BJ (cell line): ENCODE measurements at regions not wholly inside any gene's neighbourhood (a gene's known extent, or its start where the extent isn't known, plus 50 kb on each side); places are given as distances from the start of the nearest gene placed in this dataset.

Experiments
- CTCF ChIA-PET: fragments of 350-600 bp; formaldehyde crosslinking; extraction: SDS; loops from one replicate; lab custom pipeline; 2021; ENCODE audit warnings: antibody characterized with exemption, inconsistent platforms; lab: Yijun Ruan, JAX
- POLR2A ChIA-PET: fragments of 300-600 bp; sonication (Branson Sonifier 250); formaldehyde crosslinking; extraction: SDS; loops from one replicate; lab custom pipeline; 2021; ENCODE audit warnings: antibody characterized with exemption; lab: Charles Lee
- DNase-seq: peaks from one replicate; pipeline ENCODE4 v3.0.0-alpha.2; 2011; ENCODE audit warnings: low read depth
- H3K27me3 ChIP-seq: 2 replicates; pipeline ENCODE4 v1.6.0; 2011; ENCODE audit warnings: low read length; ENCODE audit not compliant: control insufficient read depth, insufficient read depth
- H3K36me3 ChIP-seq: 2 replicates; pipeline ENCODE4 v1.5.1; 2011; ENCODE audit warnings: low read length; ENCODE audit not compliant: control insufficient read depth, insufficient read depth
- H3K4me3 ChIP-seq: 2 replicates; pipeline ENCODE4 v1.5.1; 2011; ENCODE audit warnings: low read depth, mild to moderate bottlenecking, control low read depth, low read length
- CTCF ChIP-seq: IDR thresholded peaks from 2 replicates; pipeline ENCODE4 v1.5.1; 2011; ENCODE audit warnings: low read depth, mild to moderate bottlenecking, control low read depth, inconsistent platforms, low read length, moderate library complexity; ENCODE audit not compliant: insufficient read depth

DNA sequence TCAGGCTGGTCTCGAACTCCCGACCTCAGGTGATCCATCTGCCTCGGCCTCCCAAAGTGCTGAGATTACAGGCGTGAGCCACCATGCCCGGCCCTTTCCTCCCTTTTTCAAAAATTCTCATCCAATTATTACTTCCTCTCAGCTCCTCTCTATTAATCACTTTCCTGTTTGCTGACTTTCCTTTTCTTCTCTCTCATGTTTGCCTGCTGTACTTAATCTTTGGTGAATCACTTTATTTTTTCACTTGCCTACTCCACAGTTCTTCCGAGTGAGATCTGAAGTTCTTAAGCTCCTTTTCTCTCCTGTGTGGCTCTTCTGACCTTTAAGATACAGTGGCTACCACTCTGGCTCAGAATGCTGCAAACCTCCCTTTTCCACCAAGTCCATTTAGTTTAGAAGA, 126.3 kb upstream of the SERTAD2 start:
- H3K36me3 ChIP-seq: no peaks in the 10 kb centered on the region
- H3K4me3 ChIP-seq: no peak overlapping the region
- no peak for DNase-seq
- ChIA-PET POLR2A (no interaction called here), CTCF (interaction anchor here (0.7 to 2.1 kb wide), 3 partner anchors 10 to 87 kb away, joined by 3 to 6 read pairs (median 3); no protein-coding TSS in a partner anchor)
- TF ChIP-seq CTCF: no peak
- no peaks in the 10 kb centered on the region for H3K27me3 ChIP-seq

DNA sequence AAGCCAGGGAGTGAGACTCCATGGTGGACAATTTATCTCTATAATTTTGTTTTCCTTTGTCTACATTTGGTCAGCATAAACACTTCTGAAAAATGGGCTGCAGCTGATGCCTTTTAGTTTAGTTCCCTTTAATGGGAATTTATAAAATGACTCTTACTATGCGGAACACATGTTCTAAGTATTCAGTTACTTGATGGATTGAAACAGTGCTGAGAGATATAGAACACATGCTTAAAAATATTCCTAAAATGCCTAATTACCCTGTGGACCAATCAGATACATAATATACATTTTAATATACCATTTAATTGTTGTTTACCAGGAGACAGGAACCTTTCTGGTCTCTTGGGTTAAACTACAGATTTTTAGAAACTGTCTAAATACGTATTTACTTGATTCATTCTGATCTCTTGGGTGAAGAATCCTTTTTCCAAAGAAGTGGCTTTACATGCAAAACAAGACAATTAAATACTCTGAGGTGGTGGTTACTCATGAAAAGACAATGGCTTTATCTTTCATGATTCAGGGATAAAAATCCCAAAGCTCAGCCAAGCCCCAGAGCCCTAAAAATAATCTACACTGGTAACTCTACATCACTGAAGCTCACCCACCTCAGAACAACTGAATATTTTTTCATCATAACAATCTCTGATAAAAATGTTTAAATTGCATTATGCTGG, 128.1 kb upstream of the SERTAD2 start:
- no peaks in the 10 kb centered on the region for H3K36me3 ChIP-seq
- ChIA-PET CTCF (interaction anchor here (0.9 to 1.7 kb wide), 3 partner anchors 10 to 136 kb away, joined by 3 to 5 read pairs (median 4); no protein-coding TSS in a partner anchor), POLR2A (no interaction called here)
- DNase-seq: no peak
- no peaks in the 10 kb centered on the region for H3K27me3 ChIP-seq
- TF ChIP-seq CTCF: no peak
- no peak overlapping the region for H3K4me3 ChIP-seq

DNA sequence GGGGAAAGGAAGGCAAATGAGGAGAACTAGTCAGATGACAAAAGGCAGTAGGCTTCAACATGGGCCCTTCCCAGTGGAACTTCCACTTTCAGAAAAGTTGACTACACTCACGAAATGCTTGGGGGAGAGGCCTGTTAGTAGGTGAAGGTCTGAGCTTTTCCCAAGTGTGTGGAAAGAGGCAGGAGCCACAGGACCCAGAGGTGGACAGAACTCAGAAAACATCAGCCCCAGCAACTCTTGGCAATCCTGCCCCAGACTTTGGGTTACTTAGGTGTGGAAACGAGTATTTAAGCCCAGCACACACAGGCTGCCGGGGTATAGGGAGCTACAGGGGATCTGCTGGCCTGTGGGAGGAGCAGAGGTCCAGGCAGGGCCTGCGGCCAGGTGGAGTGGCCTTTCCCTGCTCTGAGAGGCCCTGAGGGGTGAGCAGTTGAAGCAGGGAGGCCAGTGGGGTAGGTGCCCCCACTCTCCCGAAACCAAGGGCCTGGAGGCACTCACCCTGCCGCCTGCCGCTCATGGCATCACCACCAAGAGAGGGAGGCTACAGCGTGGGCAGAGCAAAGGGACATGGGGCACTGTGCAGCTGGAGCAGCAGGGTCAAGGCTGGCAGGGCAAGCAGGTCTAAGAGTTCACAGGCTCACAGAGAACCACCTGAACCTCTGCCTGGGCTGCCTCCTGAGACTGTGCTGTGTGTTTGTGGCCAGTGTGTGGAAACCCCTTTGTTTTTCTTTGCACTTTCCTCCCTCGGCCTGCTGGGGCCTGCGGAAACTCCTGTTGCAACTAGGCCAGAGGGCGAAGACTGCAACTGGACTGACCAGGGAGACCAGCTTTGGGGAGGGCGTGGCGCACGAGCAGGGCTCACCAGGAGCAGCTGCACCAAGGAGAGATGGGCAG, 130.7 kb upstream of the SERTAD2 start:
- H3K4me3 ChIP-seq: no peak overlapping the region
- ChIA-PET POLR2A (no interaction called here), CTCF (no interaction called here)
- no peak for TF ChIP-seq CTCF
- DNase-seq: no peak
- H3K36me3 ChIP-seq: no peaks in the 10 kb centered on the region
- no peaks in the 10 kb centered on the region for H3K27me3 ChIP-seq

- H3K36me3 ChIP-seq: no peaks in the 10 kb centered on the region
- H3K27me3 ChIP-seq: no peaks in the 10 kb centered on the region
- no peak overlapping the region for H3K4me3 ChIP-seq
- DNase-seq: no peak
- TF ChIP-seq CTCF: no peak
- POLR2A ChIA-PET: no interaction called here
- CTCF ChIA-PET: no interaction called here
Measured at GRCh38 chr2:64785245-64785644, 131.5 kb upstream of the SERTAD2 start.

DNA sequence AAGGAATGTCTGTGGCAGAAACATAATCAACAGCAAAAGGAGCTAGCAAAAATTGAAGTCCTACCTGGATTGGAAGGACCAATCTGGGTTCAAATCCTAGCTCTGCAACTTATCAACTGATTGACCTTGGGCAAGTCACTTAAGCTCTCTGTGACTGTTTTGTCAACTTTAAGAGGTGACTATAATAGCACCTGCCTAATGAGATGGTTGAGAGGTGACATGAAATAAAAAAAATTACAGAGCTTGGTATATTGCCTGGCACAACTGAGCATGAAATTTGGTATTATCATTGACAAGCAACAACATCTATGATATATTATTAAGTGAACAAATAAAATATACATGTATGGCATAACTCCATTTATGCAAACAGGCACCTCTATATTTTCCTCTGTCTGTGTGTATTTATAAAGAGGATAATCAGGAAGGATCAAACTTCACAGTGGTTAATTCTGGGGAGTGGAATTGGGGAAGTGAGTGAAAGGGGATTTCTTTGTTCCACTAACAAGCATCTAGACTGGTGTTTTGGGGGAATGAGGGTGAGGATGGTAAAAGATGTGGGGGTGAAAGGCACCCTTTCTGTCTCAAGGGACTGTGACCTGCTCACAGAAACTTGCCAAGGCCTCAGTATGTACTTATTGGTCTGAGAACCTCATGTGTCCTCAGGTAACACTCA, 132.8 kb upstream of the SERTAD2 start:
- no peak for TF ChIP-seq CTCF
- no peak overlapping the region for H3K4me3 ChIP-seq
- CTCF ChIA-PET: no interaction called here
- H3K27me3 ChIP-seq: no peaks in the 10 kb centered on the region
- H3K36me3 ChIP-seq: no peaks in the 10 kb centered on the region
- POLR2A ChIA-PET: interaction anchor here (0.6 kb wide), 1 partner anchor 9 kb away, joined by 3 read pairs; no protein-coding TSS in a partner anchor
- DNase-seq: no peak
